Upper lobe of left lung (tissue), 4 donors: ENCODE measurements at regions not wholly inside any gene's neighbourhood (a gene's known extent, or its start where the extent isn't known, plus 50 kb on each side); places are given as distances from the start of the nearest gene placed in this dataset.

ENCODE experiments used
- CTCF ChIP-seq, 6 experiments: fragments of 450-650 bp in 4 of 6; fragments of 200-600 bp in 2 of 6; sonication (generic) in 2 of 6; IDR thresholded peaks; one replicate each; pipeline ENCODE4 v1.5.1; 2016 to 2019; ENCODE audit warnings: antibody characterized with exemption in 6 of 6
- POLR2A ChIP-seq, 4 donors: fragments of 450-650 bp; IDR thresholded peaks; one replicate each; pipeline ENCODE4 v1.5.1; 2016 to 2017; ENCODE audit warnings: antibody characterized with exemption in 4 of 4, mild to moderate bottlenecking in 2 of 4

GRCh38 chr1:8147956-8148355 lies 121.8 kb upstream of the ERRFI1 start:
- TF ChIP-seq CTCF (IDR thresholded peaks at IDR 0.05) (no peak), POLR2A (IDR thresholded peaks at IDR 0.05) (no peak)
